Endothelial cell of umbilical vein (primary cell): ENCODE measurements at regions not wholly inside any gene's neighbourhood (a gene's known extent, or its start where the extent isn't known, plus 50 kb on each side); places are given as distances from the start of the nearest gene placed in this dataset.

Experiments
- BruUV-seq: library from RNA; stranded (reverse); fragments of 400-500 nt; replicated peaks from 2 replicates; lab custom pipeline; 2021; lab: Mats Ljungman, UMichigan
- CTCF ChIA-PET: fragments of 300-600, 350-600 bp; sonication (Branson Sonifier 250); formaldehyde crosslinking; loops from one replicate; lab custom pipeline; 2021; ENCODE audit warnings: antibody characterized with exemption, inconsistent platforms; lab: Charles Lee
- POLR2A ChIA-PET: fragments of 300-600, 350-600 bp; sonication (Branson Sonifier 250); formaldehyde crosslinking; loops from one replicate; lab custom pipeline; 2021; ENCODE audit warnings: antibody characterized with exemption, inconsistent platforms; lab: Charles Lee
- DNase-seq: peaks from one replicate; pipeline ENCODE4 v3.0.0-alpha.2; 2011; ENCODE audit warnings: low read depth, low spot score
- FAIRE-seq: peaks from 2 replicates; lab custom pipeline; 2011; peaks lifted over from hg19 to GRCh38; lab: Jason Lieb, UNC
- H2AFZ ChIP-seq: 2 replicates; pipeline ENCODE4 v1.6.0; 2012; ENCODE audit warnings: low read depth, low read length, control low read depth, inconsistent platforms
- H3K27ac ChIP-seq: 2 replicates; pipeline ENCODE4 v1.5.1; 2011; ENCODE audit warnings: low read depth, mild to moderate bottlenecking, control low read depth, low read length, moderate library complexity; ENCODE audit not compliant: insufficient read depth
- H3K27me3 ChIP-seq, 2 experiments: 2 replicates each; pipeline versions ENCODE4 v1.6.0 to v1.6.1; 2011; ENCODE audit warnings: low read length in 2 of 2, mixed read lengths in 1 of 2; ENCODE audit not compliant: control insufficient read depth in 2 of 2, insufficient read depth in 2 of 2
- H3K36me3 ChIP-seq, 2 experiments: 2 replicates in 1 of 2; 3 replicates in 1 of 2; pipeline ENCODE4 v1.5.1; 2011; ENCODE audit warnings: low read length in 2 of 2, mild to moderate bottlenecking in 1 of 2, moderate library complexity in 1 of 2; ENCODE audit not compliant: control insufficient read depth in 2 of 2, insufficient read depth in 2 of 2; ENCODE audit errors: extremely low read depth in 1 of 2
- H3K4me1 ChIP-seq: 3 replicates; pipeline ENCODE4 v1.5.1; 2011; ENCODE audit warnings: mild to moderate bottlenecking, low read length; ENCODE audit not compliant: control insufficient read depth, insufficient read depth; ENCODE audit errors: extremely low read depth
- H3K4me2 ChIP-seq: 2 replicates; pipeline ENCODE4 v1.6.1; 2011; ENCODE audit warnings: low read length, control low read depth, mixed read lengths; ENCODE audit not compliant: insufficient read depth
- H3K4me3 ChIP-seq, 3 experiments: fragments of 200-600 bp in 1 of 3; sonication (generic), shearing (Covaris generic) in 1 of 3; replicated peaks in 1 of 3; 2 replicates each; pipeline ENCODE4 v1.5.1; 2011 to 2016; ENCODE audit warnings: control low read depth in 3 of 3, low read length in 3 of 3, mild to moderate bottlenecking in 2 of 3, inconsistent platforms in 1 of 3, low read depth in 1 of 3, moderate library complexity in 1 of 3; ENCODE audit not compliant: insufficient read depth in 1 of 3
- H3K79me2 ChIP-seq: 2 replicates; pipeline ENCODE4 v1.6.0; 2012; ENCODE audit warnings: low read length, inconsistent platforms; ENCODE audit not compliant: control insufficient read depth, insufficient read depth
- H3K9ac ChIP-seq: replicated peaks from 2 replicates; pipeline ENCODE3; 2011; ENCODE audit warnings: low read length, control low read depth; ENCODE audit not compliant: insufficient read depth; ENCODE audit errors: extremely low read depth
- H3K9me1 ChIP-seq: replicated peaks from 3 replicates; pipeline ENCODE4 v1.6.0; 2011; ENCODE audit warnings: mild to moderate bottlenecking, low read length; ENCODE audit not compliant: control insufficient read depth, insufficient read depth; ENCODE audit errors: extremely low read depth
- H3K9me3 ChIP-seq: replicated peaks from 2 replicates; pipeline ENCODE4 v1.5.1; 2012; ENCODE audit warnings: low read length, inconsistent platforms; ENCODE audit not compliant: control insufficient read depth, insufficient read depth
- H4K20me1 ChIP-seq: replicated peaks from 2 replicates; pipeline ENCODE3; 2011; ENCODE audit warnings: mild to moderate bottlenecking, low read length; ENCODE audit not compliant: control insufficient read depth, insufficient read depth; ENCODE audit errors: extremely low read depth
- EZH2 ChIP-seq: IDR thresholded peaks from 2 replicates; pipeline ENCODE4 v1.6.1; 2012; ENCODE audit warnings: borderline replicate concordance, low read depth, mild to moderate bottlenecking, moderate library complexity, low read length, inconsistent platforms; ENCODE audit not compliant: severe bottlenecking
- FOS ChIP-seq: IDR thresholded peaks from 2 replicates; pipeline ENCODE4 v1.6.1; 2011; ENCODE audit warnings: mild to moderate bottlenecking, low read length, moderate library complexity, borderline replicate concordance; ENCODE audit not compliant: insufficient read depth
- GATA2 ChIP-seq: IDR thresholded peaks from 2 replicates; pipeline ENCODE4 v1.7.0; 2011; ENCODE audit warnings: low read depth, mild to moderate bottlenecking, moderate library complexity, mixed read lengths, low read length; ENCODE audit not compliant: insufficient read length, insufficient read depth
- JUN ChIP-seq: IDR thresholded peaks from 2 replicates; pipeline ENCODE4 v1.6.1; 2011; ENCODE audit warnings: borderline replicate concordance, low read depth; ENCODE audit not compliant: insufficient read length, insufficient read depth
- MYC ChIP-seq: IDR thresholded peaks from one replicate; pipeline ENCODE4 v1.6.1; 2011; ENCODE audit warnings: mild to moderate bottlenecking, low read depth, low read length
- POLR2A ChIP-seq: IDR thresholded peaks from 2 replicates; pipeline ENCODE4 v1.6.1; 2012; ENCODE audit warnings: low read depth, mild to moderate bottlenecking, control low read depth, low read length
- POLR2AphosphoS5 ChIP-seq: IDR thresholded peaks from 2 replicates; pipeline ENCODE4 v1.6.1; 2012; ENCODE audit warnings: low read depth, mild to moderate bottlenecking, control low read depth, low read length, moderate library complexity; ENCODE audit not compliant: insufficient read depth
- dilution Hi-C: fragments of 300-500 bp; cut with MboI; formaldehyde crosslinking; loops from one replicate; pipeline ENCODE4 v1.15.0; 2019; ENCODE audit warnings: low sequenced_read_pairs; ENCODE audit not compliant: extremely low pct_ligation_motif_present
- intact Hi-C: fragments of 100-400 bp; cut with micrococcal nuclease; formaldehyde crosslinking; loops from one replicate; pipeline ENCODE4 v1.10.0; 2022
- TF ChIP-seq, protein P1 (sequence below), 2 donors: IDR thresholded peaks; 1 replicate in 1 of 2; 2 replicates in 1 of 2; pipeline ENCODE4 v1.5.1; 2011; ENCODE audit warnings: low read length in 2 of 2, mild to moderate bottlenecking in 2 of 2, moderate library complexity in 2 of 2, control low read depth in 1 of 2, inconsistent platforms in 1 of 2, low read depth in 1 of 2; ENCODE audit not compliant: insufficient read depth in 1 of 2; ENCODE audit errors: extremely low read depth in 1 of 2
- TF ChIP-seq, protein P2 (sequence below): IDR thresholded peaks from 2 replicates; pipeline ENCODE4 v1.6.1; 2011; ENCODE audit not compliant: insufficient read depth, insufficient read length

GRCh38 chr16:86805188-86805587, 226.8 kb downstream of the FOXL1 start:
- no peak for FAIRE-seq
- H3K9me1 ChIP-seq = no peaks in the 10 kb centered on the region
- ChIA-PET CTCF (no interaction called here), POLR2A (no interaction called here)
- H3K9me3 ChIP-seq = no peaks in the 10 kb centered on the region
- peaks cover 5% of the 10 kb centered on the region for H3K4me1 ChIP-seq
- no peak for DNase-seq
- TF ChIP-seq FOS (no peak), GATA2 (no peak), POLR2A (no peak), POLR2AphosphoS5 (no peak), MYC (no peak), JUN (no peak), EZH2 (no peak)
- TF ChIP-seq, protein P1, sequence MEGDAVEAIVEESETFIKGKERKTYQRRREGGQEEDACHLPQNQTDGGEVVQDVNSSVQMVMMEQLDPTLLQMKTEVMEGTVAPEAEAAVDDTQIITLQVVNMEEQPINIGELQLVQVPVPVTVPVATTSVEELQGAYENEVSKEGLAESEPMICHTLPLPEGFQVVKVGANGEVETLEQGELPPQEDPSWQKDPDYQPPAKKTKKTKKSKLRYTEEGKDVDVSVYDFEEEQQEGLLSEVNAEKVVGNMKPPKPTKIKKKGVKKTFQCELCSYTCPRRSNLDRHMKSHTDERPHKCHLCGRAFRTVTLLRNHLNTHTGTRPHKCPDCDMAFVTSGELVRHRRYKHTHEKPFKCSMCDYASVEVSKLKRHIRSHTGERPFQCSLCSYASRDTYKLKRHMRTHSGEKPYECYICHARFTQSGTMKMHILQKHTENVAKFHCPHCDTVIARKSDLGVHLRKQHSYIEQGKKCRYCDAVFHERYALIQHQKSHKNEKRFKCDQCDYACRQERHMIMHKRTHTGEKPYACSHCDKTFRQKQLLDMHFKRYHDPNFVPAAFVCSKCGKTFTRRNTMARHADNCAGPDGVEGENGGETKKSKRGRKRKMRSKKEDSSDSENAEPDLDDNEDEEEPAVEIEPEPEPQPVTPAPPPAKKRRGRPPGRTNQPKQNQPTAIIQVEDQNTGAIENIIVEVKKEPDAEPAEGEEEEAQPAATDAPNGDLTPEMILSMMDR (IDR thresholded peaks at IDR 0.05; ENCODE audit: extremely low read depth in 1 of 2, insufficient read depth in 1 of 2, low read depth in 1 of 2, low read length in 2 of 2) = no peak
- TF ChIP-seq, protein P2, sequence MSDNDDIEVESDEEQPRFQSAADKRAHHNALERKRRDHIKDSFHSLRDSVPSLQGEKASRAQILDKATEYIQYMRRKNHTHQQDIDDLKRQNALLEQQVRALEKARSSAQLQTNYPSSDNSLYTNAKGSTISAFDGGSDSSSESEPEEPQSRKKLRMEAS = no peak
- H2AFZ ChIP-seq = no peak overlapping the region
- no peaks in the 10 kb centered on the region for H3K36me3 ChIP-seq
- dilution Hi-C loops (no loop called here), intact Hi-C loops (no loop called here)
- H4K20me1 ChIP-seq = no peaks in the 10 kb centered on the region
- H3K4me3 ChIP-seq = no peak overlapping the region
- no peak overlapping the region for H3K4me2 ChIP-seq
- H3K9ac ChIP-seq = no peak overlapping the region
- no TSS peak for BruUV-seq
- no peak overlapping the region for H3K27ac ChIP-seq
- no peaks in the 10 kb centered on the region for H3K79me2 ChIP-seq
- peaks cover 4 to 7% of the 10 kb centered on the region in 2 experiments for H3K27me3 ChIP-seq
